Muscle layer of colon (tissue), 2 donors: ENCODE measurements at regions not wholly inside any gene's neighbourhood (a gene's known extent, or its start where the extent isn't known, plus 50 kb on each side); places are given as distances from the start of the nearest gene placed in this dataset.

Experiments
- H3K27ac ChIP-seq: one replicate; pipeline ENCODE4 v1.7.0; 2013; ENCODE audit warnings: low read depth, mild to moderate bottlenecking, low read length, moderate library complexity
- H3K27me3 ChIP-seq, 2 donors: one replicate each; pipeline ENCODE4 v1.7.0; 2013; ENCODE audit warnings: low read length in 2 of 2, mild to moderate bottlenecking in 2 of 2; ENCODE audit not compliant: insufficient read depth in 2 of 2, control insufficient read depth in 1 of 2
- H3K36me3 ChIP-seq: one replicate; pipeline ENCODE4 v1.7.0; 2013; ENCODE audit warnings: mild to moderate bottlenecking, low read length; ENCODE audit not compliant: insufficient read depth
- H3K4me1 ChIP-seq: one replicate; pipeline ENCODE4 v1.7.0; 2013; ENCODE audit warnings: mild to moderate bottlenecking, low read length; ENCODE audit not compliant: insufficient read depth
- H3K4me3 ChIP-seq, 2 donors: one replicate each; pipeline ENCODE4 v1.7.0; 2013; ENCODE audit warnings: low read length in 2 of 2, low read depth in 1 of 2, mild to moderate bottlenecking in 1 of 2, moderate library complexity in 1 of 2
- H3K9ac ChIP-seq: one replicate; pipeline ENCODE4 v1.7.0; 2013; ENCODE audit warnings: low read length
- H3K9me3 ChIP-seq: one replicate; pipeline ENCODE4 v1.7.0; 2013; ENCODE audit warnings: mild to moderate bottlenecking, low read length
- donor health status: abdominal sarcoma.
- donor health status: Adenocarcinoma of cecum.

DNA sequence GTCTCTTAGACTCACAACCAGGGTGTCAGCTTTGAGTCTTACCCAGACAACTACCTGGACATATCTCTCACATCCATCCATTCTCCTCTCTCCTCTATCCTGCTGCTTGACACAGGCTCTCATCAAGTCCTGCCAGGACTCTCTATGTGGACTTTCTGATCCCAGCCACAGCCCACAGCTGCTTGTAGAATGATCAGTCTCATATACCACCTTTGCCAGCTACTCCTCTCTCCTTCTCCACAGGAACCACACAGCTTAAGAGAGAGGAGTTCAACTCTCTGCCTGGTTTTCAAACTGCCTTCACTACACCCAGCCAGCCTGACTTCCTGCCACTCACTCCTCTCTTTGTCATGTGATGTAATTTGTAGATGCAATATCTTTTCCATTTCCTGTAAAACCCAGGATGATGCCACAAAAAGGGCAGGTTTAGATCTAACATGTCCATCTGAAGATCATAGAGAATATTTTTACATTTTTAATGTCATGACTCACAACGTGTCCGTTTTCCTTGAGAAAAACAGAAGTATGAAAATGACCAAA, 154.0 kb downstream of the RAB11FIP2 start:
- Histone ChIP-seq H3K9ac (no peak overlapping the region), H3K27me3 (no peaks in the 10 kb centered on the region), H3K9me3 (no peaks in the 10 kb centered on the region), H3K4me1 (no peaks in the 10 kb centered on the region), H3K36me3 (no peaks in the 10 kb centered on the region), H3K27ac (no peak overlapping the region), H3K4me3 (no peak overlapping the region)

DNA sequence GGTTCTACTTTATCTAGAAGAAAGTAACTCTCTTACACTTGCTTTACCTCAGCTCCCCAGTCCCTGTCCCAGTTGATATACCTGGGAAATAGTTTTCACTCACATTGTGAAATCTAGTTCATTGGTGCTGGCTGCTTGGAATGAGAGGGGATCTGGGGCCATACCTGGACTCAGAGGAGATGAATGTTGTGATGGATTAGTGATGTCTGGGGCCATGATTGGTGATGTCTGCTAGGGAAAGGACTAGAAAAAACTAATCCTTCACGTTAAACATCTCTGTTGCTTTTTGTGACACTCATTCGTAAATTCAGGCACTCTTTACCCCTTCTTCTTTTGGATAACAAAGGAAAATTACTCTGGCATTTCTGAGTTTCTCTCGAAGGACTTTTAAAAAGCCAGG, 152.4 kb downstream of the RAB11FIP2 start:
- no peaks in the 10 kb centered on the region for H3K27me3 ChIP-seq
- H3K9ac ChIP-seq, result no peak overlapping the region
- no peak overlapping the region for H3K27ac ChIP-seq
- H3K4me3 ChIP-seq, result no peak overlapping the region
- no peaks in the 10 kb centered on the region for H3K9me3 ChIP-seq
- H3K36me3 ChIP-seq, result no peaks in the 10 kb centered on the region
- no peaks in the 10 kb centered on the region for H3K4me1 ChIP-seq

DNA sequence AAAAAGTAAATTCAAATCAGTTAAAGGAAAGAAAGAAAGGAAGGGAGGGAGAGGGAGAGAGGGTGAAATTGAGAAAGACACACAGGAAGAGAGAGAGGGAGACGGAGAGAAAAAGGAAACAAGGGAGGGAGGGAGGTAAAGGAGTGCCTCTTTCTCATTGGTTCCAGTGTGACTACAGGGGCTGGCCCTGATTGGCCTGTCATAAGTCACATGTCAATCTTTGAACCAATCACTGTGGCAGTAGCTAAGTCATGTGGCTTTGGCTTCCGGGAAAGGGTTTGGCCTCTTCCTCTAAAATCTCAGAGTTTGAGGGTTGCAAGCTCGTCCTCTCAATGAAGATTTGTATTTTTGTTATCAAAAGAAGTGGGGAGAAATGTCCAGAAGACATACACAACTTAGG, 150.2 kb downstream of the RAB11FIP2 start:
- Histone ChIP-seq H3K36me3 (no peaks in the 10 kb centered on the region), H3K9ac (no peak overlapping the region), H3K9me3 (no peaks in the 10 kb centered on the region), H3K27ac (no peak overlapping the region), H3K4me3 (no peak overlapping the region), H3K27me3 (no peaks in the 10 kb centered on the region), H3K4me1 (no peaks in the 10 kb centered on the region)

- no peaks in the 10 kb centered on the region for H3K27me3 ChIP-seq
- no peak overlapping the region for H3K27ac ChIP-seq
- H3K4me3 ChIP-seq, result no peak overlapping the region
- no peaks in the 10 kb centered on the region for H3K4me1 ChIP-seq
- H3K36me3 ChIP-seq, result no peaks in the 10 kb centered on the region
- no peak overlapping the region for H3K9ac ChIP-seq
- H3K9me3 ChIP-seq, result no peaks in the 10 kb centered on the region
Measured at GRCh38 chr10:117899181-117899683, 147.5 kb downstream of the RAB11FIP2 start.

DNA sequence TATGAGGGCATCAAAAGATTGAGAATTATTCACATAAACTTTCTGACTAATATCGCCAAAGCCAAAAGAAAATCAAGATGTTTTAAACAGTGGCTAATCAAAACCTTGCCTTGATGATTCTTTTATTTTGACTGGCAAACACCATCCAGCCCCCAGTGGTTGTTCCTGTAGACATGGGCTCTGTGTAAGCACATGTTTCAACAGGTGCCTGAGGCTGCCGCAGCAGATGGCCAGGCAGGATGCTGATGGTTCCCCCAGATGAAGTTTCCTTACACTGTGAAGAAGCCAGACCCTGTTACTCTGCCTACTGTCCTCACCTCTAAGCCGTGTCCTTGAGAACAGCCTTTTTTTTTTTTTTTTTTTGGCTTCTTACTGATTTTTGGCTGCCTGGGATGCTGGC, 146.5 kb downstream of the RAB11FIP2 start:
- Histone ChIP-seq H3K27ac (no peak overlapping the region), H3K4me1 (no peaks in the 10 kb centered on the region), H3K9me3 (no peaks in the 10 kb centered on the region), H3K9ac (no peak overlapping the region), H3K36me3 (no peaks in the 10 kb centered on the region), H3K4me3 (no peak overlapping the region), H3K27me3 (no peaks in the 10 kb centered on the region)

GRCh38 chr10:117903854-117904253, 142.9 kb downstream of the RAB11FIP2 start:
- Histone ChIP-seq H3K4me3 (no peak overlapping the region), H3K27ac (no peak overlapping the region), H3K27me3 (peaks cover 0 to 4% of the 10 kb centered on the region in 2 donors), H3K9me3 (no peaks in the 10 kb centered on the region), H3K9ac (no peak overlapping the region), H3K36me3 (no peaks in the 10 kb centered on the region), H3K4me1 (no peaks in the 10 kb centered on the region)

- Histone ChIP-seq H3K9me3 (no peaks in the 10 kb centered on the region), H3K36me3 (no peaks in the 10 kb centered on the region), H3K4me1 (no peaks in the 10 kb centered on the region), H3K27me3 (peaks cover 0 to 4% of the 10 kb centered on the region in 2 donors), H3K4me3 (no peak overlapping the region), H3K9ac (no peak overlapping the region), H3K27ac (no peak overlapping the region)
Measured at GRCh38 chr10:117905404-117905803, 141.3 kb downstream of the RAB11FIP2 start.

DNA sequence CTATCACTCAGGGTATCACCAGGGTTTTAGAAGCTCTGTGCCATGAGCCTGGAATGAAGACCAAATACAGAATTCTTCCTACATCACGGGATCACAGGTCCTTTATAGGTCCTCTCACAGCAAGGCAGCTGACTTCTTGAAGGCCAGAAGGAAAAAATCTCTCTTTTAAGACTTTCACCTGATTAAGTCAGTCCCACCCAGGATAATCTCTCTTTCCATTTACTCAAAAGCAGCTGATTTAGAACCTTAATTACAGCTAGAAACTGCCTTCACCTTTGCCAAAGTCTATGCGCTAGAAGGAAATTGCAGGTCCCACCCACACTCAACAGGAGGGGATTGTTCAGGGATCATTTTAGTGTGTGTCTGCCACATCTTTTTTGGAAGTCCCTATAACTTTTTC, 135.1 kb downstream of the RAB11FIP2 start:
- no peaks in the 10 kb centered on the region for H3K27me3 ChIP-seq
- H3K36me3 ChIP-seq, result no peaks in the 10 kb centered on the region
- H3K9ac ChIP-seq, result no peak overlapping the region
- no peak overlapping the region for H3K4me3 ChIP-seq
- no peaks in the 10 kb centered on the region for H3K9me3 ChIP-seq
- H3K27ac ChIP-seq, result no peak overlapping the region
- no peaks in the 10 kb centered on the region for H3K4me1 ChIP-seq

- Histone ChIP-seq H3K27ac (no peak overlapping the region), H3K9ac (no peak overlapping the region), H3K36me3 (no peaks in the 10 kb centered on the region), H3K27me3 (no peaks in the 10 kb centered on the region), H3K9me3 (no peaks in the 10 kb centered on the region), H3K4me3 (no peak overlapping the region), H3K4me1 (no peaks in the 10 kb centered on the region)
Measured at GRCh38 chr10:117914334-117914733, 132.4 kb downstream of the RAB11FIP2 start.

GRCh38 chr10:117920956-117921355, 125.8 kb downstream of the RAB11FIP2 start:
- no peaks in the 10 kb centered on the region for H3K27me3 ChIP-seq
- H3K4me3 ChIP-seq, result no peak overlapping the region
- H3K27ac ChIP-seq, result no peak overlapping the region
- H3K4me1 ChIP-seq, result no peaks in the 10 kb centered on the region
- H3K9ac ChIP-seq, result no peak overlapping the region
- H3K9me3 ChIP-seq, result no peaks in the 10 kb centered on the region
- H3K36me3 ChIP-seq, result no peaks in the 10 kb centered on the region

DNA sequence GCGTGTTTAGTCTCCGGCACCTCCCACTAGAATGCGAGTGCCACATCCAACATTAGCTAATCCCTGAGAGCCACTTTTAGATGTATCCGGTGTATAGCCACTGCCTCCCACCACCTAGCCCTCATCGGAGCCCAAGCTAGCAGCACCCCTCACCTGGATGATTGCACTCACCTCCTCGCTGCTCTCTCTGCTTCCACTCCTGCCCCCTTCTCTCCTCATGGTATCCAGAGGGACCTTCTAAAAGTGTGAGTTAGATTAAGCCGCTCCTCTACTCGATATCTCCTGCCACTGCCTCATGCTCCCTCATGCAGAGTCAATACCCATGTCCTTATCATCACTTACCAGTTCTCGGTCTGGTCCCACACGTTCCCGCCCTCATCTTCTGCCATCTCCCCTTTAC, 125.3 kb downstream of the RAB11FIP2 start:
- Histone ChIP-seq H3K27ac (no peak overlapping the region), H3K4me1 (no peaks in the 10 kb centered on the region), H3K36me3 (no peaks in the 10 kb centered on the region), H3K9ac (no peak overlapping the region), H3K9me3 (no peaks in the 10 kb centered on the region), H3K27me3 (no peaks in the 10 kb centered on the region), H3K4me3 (no peak overlapping the region)

GRCh38 chr10:117924820-117925219, 121.9 kb downstream of the RAB11FIP2 start:
- H3K4me3 ChIP-seq, result no peak overlapping the region
- no peaks in the 10 kb centered on the region for H3K4me1 ChIP-seq
- H3K36me3 ChIP-seq, result no peaks in the 10 kb centered on the region
- no peaks in the 10 kb centered on the region for H3K9me3 ChIP-seq
- no peak overlapping the region for H3K27ac ChIP-seq
- H3K9ac ChIP-seq, result no peak overlapping the region
- no peaks in the 10 kb centered on the region for H3K27me3 ChIP-seq
